HG03045 (cell line): ENCODE measurements at regions not wholly inside any gene's neighbourhood (a gene's known extent, or its start where the extent isn't known, plus 50 kb on each side); places are given as distances from the start of the nearest gene placed in this dataset.

Experiments used
- ATAC-seq: cut with Tn5 transposase; IDR thresholded peaks from one replicate; pipeline ENCODE4 v1.9.1; 2021; ENCODE audit warnings: mild to moderate bottlenecking, moderate library complexity; ENCODE audit not compliant: unreplicated experiment

GRCh38 chr1:67635055-67635809 lies 49.8 kb upstream of the GADD45A start:
- ATAC-seq, result no peak
